ENCODE measurements at regions not wholly inside any gene's neighbourhood (a gene's known extent, or its start where the extent isn't known, plus 50 kb on each side); places are given as distances from the start of the nearest gene placed in this dataset.

DNA sequence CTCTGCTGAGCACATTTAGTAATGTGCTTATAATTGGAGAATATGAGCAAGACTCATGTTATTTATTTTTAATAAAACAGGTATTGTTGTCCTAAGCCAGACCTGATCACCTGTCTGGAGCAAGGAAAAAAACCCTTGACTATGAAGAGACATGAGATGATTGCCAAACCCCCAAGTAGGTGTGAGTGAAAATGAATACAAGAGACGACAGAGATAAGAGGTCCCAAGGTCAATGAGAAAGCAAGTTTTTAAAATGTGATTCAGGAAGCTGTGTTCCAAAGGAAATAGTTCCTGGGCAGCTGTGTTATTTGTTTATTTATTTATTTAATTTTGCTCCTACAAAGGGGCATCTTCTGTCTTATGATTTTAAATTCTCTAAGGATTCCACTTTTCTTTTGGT, 83.1 kb downstream of the ZNF486 start:
- no peak for DNase-seq
